ENCODE measurements at regions not wholly inside any gene's neighbourhood (a gene's known extent, or its start where the extent isn't known, plus 50 kb on each side); places are given as distances from the start of the nearest gene placed in this dataset.

DNA sequence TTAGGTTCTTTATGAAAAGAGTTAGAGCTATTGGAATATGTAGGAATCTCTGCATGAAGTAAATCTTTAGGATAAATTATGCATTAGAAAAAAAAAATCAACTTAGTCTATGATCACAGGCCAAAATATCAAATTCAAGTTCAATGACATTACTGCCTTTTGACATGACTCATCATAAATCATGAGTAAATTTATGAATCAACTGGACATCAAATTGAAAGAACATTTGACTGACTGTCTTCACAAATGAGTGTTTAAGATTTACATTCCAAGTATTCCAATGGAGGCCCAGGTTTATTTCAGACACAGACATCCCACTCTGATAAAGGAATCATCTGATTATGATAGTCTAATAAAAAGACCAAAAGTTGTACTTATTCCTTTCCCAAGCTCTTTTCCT is 192.8 kb upstream of the TTC14 start:
- TF ChIP-seq, protein P1, sequence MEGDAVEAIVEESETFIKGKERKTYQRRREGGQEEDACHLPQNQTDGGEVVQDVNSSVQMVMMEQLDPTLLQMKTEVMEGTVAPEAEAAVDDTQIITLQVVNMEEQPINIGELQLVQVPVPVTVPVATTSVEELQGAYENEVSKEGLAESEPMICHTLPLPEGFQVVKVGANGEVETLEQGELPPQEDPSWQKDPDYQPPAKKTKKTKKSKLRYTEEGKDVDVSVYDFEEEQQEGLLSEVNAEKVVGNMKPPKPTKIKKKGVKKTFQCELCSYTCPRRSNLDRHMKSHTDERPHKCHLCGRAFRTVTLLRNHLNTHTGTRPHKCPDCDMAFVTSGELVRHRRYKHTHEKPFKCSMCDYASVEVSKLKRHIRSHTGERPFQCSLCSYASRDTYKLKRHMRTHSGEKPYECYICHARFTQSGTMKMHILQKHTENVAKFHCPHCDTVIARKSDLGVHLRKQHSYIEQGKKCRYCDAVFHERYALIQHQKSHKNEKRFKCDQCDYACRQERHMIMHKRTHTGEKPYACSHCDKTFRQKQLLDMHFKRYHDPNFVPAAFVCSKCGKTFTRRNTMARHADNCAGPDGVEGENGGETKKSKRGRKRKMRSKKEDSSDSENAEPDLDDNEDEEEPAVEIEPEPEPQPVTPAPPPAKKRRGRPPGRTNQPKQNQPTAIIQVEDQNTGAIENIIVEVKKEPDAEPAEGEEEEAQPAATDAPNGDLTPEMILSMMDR (IDR thresholded peaks at IDR 0.05; ENCODE audit: low read depth, low read length, missing control alignments), result no peak
- DNase-seq (ENCODE audit: low read depth), result no peak
- H3K4me3 ChIP-seq (ENCODE audit: low read depth, low read length), result no peak overlapping the region
- in situ Hi-C loops (cut with HindIII; ENCODE audit: low sequenced_read_pairs), result no loop called here

GRCh38 chr3:180409883-180410282 is 192.1 kb upstream of the TTC14 start:
- no peak overlapping the region for H3K4me3 ChIP-seq (ENCODE audit: low read depth, low read length)
- TF ChIP-seq, protein P1 (IDR thresholded peaks at IDR 0.05; ENCODE audit: low read depth, low read length, missing control alignments), result no peak
- DNase-seq (ENCODE audit: low read depth), result no peak
- in situ Hi-C loops (cut with HindIII; ENCODE audit: low sequenced_read_pairs), result no loop called here

GRCh38 chr3:180414157-180414556 is 187.8 kb upstream of the TTC14 start:
- TF ChIP-seq, protein P1 (IDR thresholded peaks at IDR 0.05; ENCODE audit: low read depth, low read length, missing control alignments), result no peak

GRCh38 chr3:180416111-180416594 is 185.8 kb upstream of the TTC14 start:
- in situ Hi-C loops (cut with HindIII; ENCODE audit: low sequenced_read_pairs), result no loop called here
- H3K4me3 ChIP-seq (ENCODE audit: low read depth, low read length), result no peak overlapping the region
- TF ChIP-seq, protein P1 (IDR thresholded peaks at IDR 0.05; ENCODE audit: low read depth, low read length, missing control alignments), result no peak
- peak; percentile 40 for DNase-seq (ENCODE audit: low read depth)

More at GRCh38 chr3:180414157-180414556, 187.8 kb upstream of the TTC14 start:
- DNase-seq (ENCODE audit: low read depth), result no peak
- in situ Hi-C loops (cut with HindIII; ENCODE audit: low sequenced_read_pairs), result no loop called here
- H3K4me3 ChIP-seq (ENCODE audit: low read depth, low read length), result no peak overlapping the region

DNA sequence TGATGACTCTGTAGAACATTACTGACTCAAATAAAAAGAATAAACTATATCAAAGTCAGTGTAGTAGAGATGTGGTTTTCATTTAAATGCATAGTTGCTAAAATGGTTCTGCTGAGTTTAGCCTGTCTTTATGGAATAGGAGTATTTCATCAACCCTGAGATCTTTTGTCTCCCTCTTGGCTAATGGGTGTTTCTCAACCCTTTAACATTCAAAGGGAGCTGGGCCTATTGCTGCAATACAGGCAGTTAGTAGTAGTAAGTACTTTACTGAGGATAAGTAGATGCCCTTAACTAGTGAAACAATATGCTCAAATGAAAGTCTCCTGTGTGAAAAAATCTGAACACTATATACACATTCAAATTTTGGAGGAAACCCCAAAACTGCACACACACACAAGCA is 184.7 kb upstream of the TTC14 start:
- TF ChIP-seq, protein P1 (IDR thresholded peaks at IDR 0.05; ENCODE audit: low read depth, low read length, missing control alignments), result no peak
- in situ Hi-C loops (cut with HindIII; ENCODE audit: low sequenced_read_pairs), result no loop called here
- no peak for DNase-seq (ENCODE audit: low read depth)
- H3K4me3 ChIP-seq (ENCODE audit: low read depth, low read length), result no peak overlapping the region

DNA sequence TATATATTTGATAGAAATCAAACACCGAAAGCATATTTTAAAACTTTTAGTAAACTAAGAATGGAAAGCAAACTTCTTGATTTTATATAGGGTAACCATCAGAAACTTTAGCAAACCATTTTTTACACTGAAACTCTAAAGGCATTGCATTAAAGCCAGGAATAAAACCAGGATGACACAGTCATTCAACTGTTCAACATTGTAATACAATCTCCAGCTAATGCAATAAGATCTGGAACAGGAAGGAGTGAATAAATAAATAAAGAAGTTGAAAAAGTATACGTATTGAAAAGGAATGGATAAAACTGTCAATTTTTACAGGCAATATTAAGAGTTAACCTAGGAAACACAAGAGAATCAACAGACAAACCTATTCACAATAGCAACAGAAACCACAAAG is 181.9 kb upstream of the TTC14 start:
- TF ChIP-seq, protein P1 (IDR thresholded peaks at IDR 0.05; ENCODE audit: low read depth, low read length, missing control alignments), result no peak
- H3K4me3 ChIP-seq (ENCODE audit: low read depth, low read length), result no peak overlapping the region
- in situ Hi-C loops (cut with HindIII; ENCODE audit: low sequenced_read_pairs), result no loop called here
- DNase-seq (ENCODE audit: low read depth), result no peak

DNA sequence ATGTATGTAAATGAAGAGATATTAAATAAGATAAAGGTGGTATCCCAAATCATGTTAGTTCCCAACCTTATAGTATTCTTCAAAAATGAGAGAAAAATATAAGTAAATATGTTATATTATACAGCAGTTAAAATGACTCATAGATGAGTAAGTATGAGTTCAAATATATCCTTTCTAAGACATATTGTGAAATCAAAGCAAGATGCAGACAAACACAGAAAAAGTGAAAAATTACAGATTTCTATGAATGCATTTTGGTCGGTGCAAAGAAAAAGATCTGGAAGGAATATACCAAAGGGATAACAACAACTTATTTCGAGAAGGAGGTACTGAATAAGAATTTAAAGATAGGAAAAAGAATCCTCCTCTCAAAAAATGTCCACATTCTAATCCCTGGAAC is 181.2 kb upstream of the TTC14 start:
- H3K4me3 ChIP-seq (ENCODE audit: low read depth, low read length), result no peak overlapping the region
- in situ Hi-C loops (cut with HindIII; ENCODE audit: low sequenced_read_pairs), result no loop called here
- TF ChIP-seq, protein P1 (IDR thresholded peaks at IDR 0.05; ENCODE audit: low read depth, low read length, missing control alignments), result no peak
- no peak for DNase-seq (ENCODE audit: low read depth)
